ENCODE measurements at regions not wholly inside any gene's neighbourhood (a gene's known extent, or its start where the extent isn't known, plus 50 kb on each side); places are given as distances from the start of the nearest gene placed in this dataset.
A peak's percentile ranks its signal among the peaks of the same experiment; 100 is the strongest.

GRCh38 chr11:80815752-80816453 lies 1375.1 kb upstream of the TENM4 start (continued):
- TF ChIP-seq ZBTB4 (CRISPR knock-in tag; IDR thresholded peaks at IDR 0.05): no peak
- TF ChIP-seq POLR2A (IDR thresholded peaks at IDR 0.05; ENCODE audit: low read depth, low read length): no peak
- TF ChIP-seq CHD2 (IDR thresholded peaks at IDR 0.05; ENCODE audit: borderline replicate concordance, low read depth, low read length): no peak
- no peak for TF ChIP-seq ZSCAN29 (IDR thresholded peaks at IDR 0.05)
- TF ChIP-seq EGR1 (IDR thresholded peaks at IDR 0.05; ENCODE audit: borderline replicate concordance in 1 of 2, low read depth in 2 of 2, low read length in 2 of 2): no peak
- TF ChIP-seq NFYB (IDR thresholded peaks at IDR 0.05; ENCODE audit: insufficient read depth, low read depth, low read length): no peak
- TF ChIP-seq ATF2 (IDR thresholded peaks at IDR 0.05; ENCODE audit: low read length): 0 out of 2 replicates have a peak, but pooled peaks have one; percentile 71
- TF ChIP-seq IRF4 (IDR thresholded peaks at IDR 0.05; ENCODE audit: low read depth, low read length): peak; percentile 50; the same call in 1 of the 2 replicates
- TF ChIP-seq BRCA1 (IDR thresholded peaks at IDR 0.05; ENCODE audit: low read depth, low read length): no peak
- no peak for TF ChIP-seq ZNF274 (IDR thresholded peaks at IDR 0.05; ENCODE audit: insufficient read depth, insufficient read length)
- no peak for TF ChIP-seq YY1 (IDR thresholded peaks at IDR 0.05; ENCODE audit: low read depth, low read length)
- no peak for TF ChIP-seq CBFB (IDR thresholded peaks at IDR 0.05; ENCODE audit: low read depth)
- no peak for TF ChIP-seq ELK1 (IDR thresholded peaks at IDR 0.05; ENCODE audit: low read depth, low read length)
- TF ChIP-seq TAF1 (IDR thresholded peaks at IDR 0.05; ENCODE audit: borderline replicate concordance, low read depth, low read length): no peak
- TF ChIP-seq CEBPB (IDR thresholded peaks at IDR 0.05; ENCODE audit: borderline replicate concordance in 1 of 2, low read depth in 2 of 2, low read length in 2 of 2): no peak
- TF ChIP-seq SMARCA5 (IDR thresholded peaks at IDR 0.05): no peak
- no peak for TF ChIP-seq STAT1 (conservative IDR thresholded peaks at IDR 0.05)
- TF ChIP-seq REST (IDR thresholded peaks at IDR 0.05; ENCODE audit: low read depth, low read length): no peak
- TF ChIP-seq BACH1 (IDR thresholded peaks at IDR 0.05; ENCODE audit: borderline replicate concordance): no peak
- no peak for TF ChIP-seq POU2F2 (IDR thresholded peaks at IDR 0.05; ENCODE audit: borderline replicate concordance, low read depth, low read length)
